PFSK-1 (cell line): ENCODE measurements at regions not wholly inside any gene's neighbourhood (a gene's known extent, or its start where the extent isn't known, plus 50 kb on each side); places are given as distances from the start of the nearest gene placed in this dataset.

Experiments
- POLR2AphosphoS5 ChIP-seq: IDR thresholded peaks from 2 replicates; pipeline ENCODE4 v1.6.1; 2012; ENCODE audit warnings: low read depth, mild to moderate bottlenecking, control low read depth, low read length, moderate library complexity
- SIN3A ChIP-seq: IDR thresholded peaks from 2 replicates; pipeline ENCODE4 v1.6.1; 2012; ENCODE audit warnings: mild to moderate bottlenecking, low read length, moderate library complexity, borderline replicate concordance; ENCODE audit not compliant: insufficient read depth
- TAF1 ChIP-seq: IDR thresholded peaks from 2 replicates; pipeline ENCODE4 v1.6.1; 2012; ENCODE audit warnings: low read length, control low read depth, borderline replicate concordance; ENCODE audit not compliant: insufficient read depth

GRCh38 chr1:187203257-187203656 lies 374.5 kb downstream of the PLA2G4A start:
- TF ChIP-seq POLR2AphosphoS5, result no peak
- TF ChIP-seq SIN3A, result no peak
- no peak for TF ChIP-seq TAF1
